K562 (cell line): ENCODE measurements at regions not wholly inside any gene's neighbourhood (a gene's known extent, or its start where the extent isn't known, plus 50 kb on each side); places are given as distances from the start of the nearest gene placed in this dataset.

Source experiments
- DMBX1 ChIP-seq: fragments of 250-450 bp; sonication (Bioruptor Pico); IDR thresholded peaks from 2 replicates; pipeline ENCODE4 v1.8.0; 2022; ENCODE audit warnings: inconsistent platforms, mild to moderate bottlenecking, moderate library complexity, borderline replicate concordance
- FIP1L1 ChIP-seq: fragments of 200-400 bp; formaldehyde crosslinking; IDR thresholded peaks from 2 replicates; pipeline ENCODE4 v1.6.1; 2018; ENCODE audit warnings: mild to moderate bottlenecking, low read depth, low read length; ENCODE audit not compliant: poor library complexity, severe bottlenecking
- FOXM1 ChIP-seq, 2 experiments: fragments of 450-650 bp in 1 of 2; sonication (generic) in 1 of 2; formaldehyde crosslinking in 1 of 2; IDR thresholded peaks; 2 replicates each; pipeline versions ENCODE4 v1.6.1 to v1.9.0; 2017 to 2022; ENCODE audit warnings: low read depth in 2 of 2, mild to moderate bottlenecking in 2 of 2, missing genetic modification reagents in 1 of 2, moderate library complexity in 1 of 2
- FOXO4 ChIP-seq: fragments of 450-650 bp; formaldehyde crosslinking; IDR thresholded peaks from 2 replicates; pipeline ENCODE4 v1.4.0; 2020; ENCODE audit warnings: mild to moderate bottlenecking, moderate library complexity
- GABPA ChIP-seq: fragments of 200-800 bp; sonication (Bioruptor generic); conservative IDR thresholded peaks from 2 replicates; pipeline ENCODE4 v1.6.1; 2016; ENCODE audit warnings: low read depth, missing genetic modification characterization, missing compliant biosample characterization
- GTF3C2 ChIP-seq: IDR thresholded peaks from 3 replicates; pipeline ENCODE4 v1.6.1; 2011; ENCODE audit warnings: borderline replicate concordance, mild to moderate bottlenecking, moderate library complexity; ENCODE audit not compliant: insufficient read length; ENCODE audit errors: extremely low read depth
- HDGF ChIP-seq: fragments of 450-650 bp; IDR thresholded peaks from 2 replicates; pipeline ENCODE4 v1.6.1; 2016
- NKRF ChIP-seq: fragments of 450-650 bp; IDR thresholded peaks from 2 replicates; pipeline ENCODE4 v1.6.1; 2016; ENCODE audit warnings: borderline replicate concordance
- NR1H2 ChIP-seq: sonication (generic); formaldehyde crosslinking; IDR thresholded peaks from 2 replicates; pipeline ENCODE4 v1.4.0; 2020; ENCODE audit warnings: mild to moderate bottlenecking, missing genetic modification reagents
- PCBP1 ChIP-seq: fragments of 200-400 bp; formaldehyde crosslinking; IDR thresholded peaks from 2 replicates; pipeline ENCODE4 v1.6.1; 2018; ENCODE audit warnings: mild to moderate bottlenecking, low read depth, low read length; ENCODE audit not compliant: poor library complexity, severe bottlenecking
- PYGO2 ChIP-seq: fragments of 450-650 bp; IDR thresholded peaks from 2 replicates; pipeline ENCODE4 v1.6.1; 2016; ENCODE audit warnings: mild to moderate bottlenecking, missing genetic modification characterization, moderate library complexity, missing compliant biosample characterization
- RBM22 ChIP-seq: fragments of 200-400 bp; formaldehyde crosslinking; IDR thresholded peaks from 2 replicates; pipeline ENCODE4 v1.6.1; 2018; ENCODE audit warnings: low read length, low read depth; ENCODE audit not compliant: poor library complexity, severe bottlenecking
- SIN3A ChIP-seq, 2 experiments: fragments of 150-350 bp in 1 of 2; IDR thresholded peaks; 2 replicates each; pipeline ENCODE4 v1.6.1; 2011 to 2016; ENCODE audit warnings: borderline replicate concordance in 2 of 2, low read depth in 2 of 2, low read length in 2 of 2, mild to moderate bottlenecking in 2 of 2, moderate library complexity in 2 of 2; ENCODE audit not compliant: control insufficient read depth in 1 of 2
- TAF7 ChIP-seq: fragments of 450-650 bp; IDR thresholded peaks from 2 replicates; pipeline ENCODE4 v1.6.1; 2016; ENCODE audit warnings: missing genetic modification characterization, missing compliant biosample characterization
- ZBTB17 ChIP-seq: fragments of 450-650 bp; formaldehyde crosslinking; IDR thresholded peaks from 2 replicates; pipeline ENCODE4 v1.4.0; 2020; ENCODE audit warnings: mild to moderate bottlenecking
- ZKSCAN1 ChIP-seq: fragments of 150-350 bp; IDR thresholded peaks from 2 replicates; pipeline ENCODE4 v1.6.1; 2016; ENCODE audit warnings: low read depth, low read length
- ZNF717 ChIP-seq: fragments of 250-450 bp; sonication (Bioruptor Pico); IDR thresholded peaks from 2 replicates; pipeline ENCODE4 v1.5.0; 2021
- TF ChIP-seq, protein P1 (sequence below): fragments of 450-650 bp; IDR thresholded peaks from one replicate; pipeline ENCODE4 v1.6.1; 2018; ENCODE audit warnings: mild to moderate bottlenecking, moderate library complexity; ENCODE audit not compliant: partially characterized antibody
- TF ChIP-seq, protein P2 (sequence below), 2 experiments: fragments of 450-650 bp; IDR thresholded peaks; 2 replicates each; pipeline ENCODE4 v1.6.1; 2016

GRCh38 chr7:12805957-12806356 is 118.5 kb downstream of the ARL4A start (continued):
- TF ChIP-seq, protein P1, sequence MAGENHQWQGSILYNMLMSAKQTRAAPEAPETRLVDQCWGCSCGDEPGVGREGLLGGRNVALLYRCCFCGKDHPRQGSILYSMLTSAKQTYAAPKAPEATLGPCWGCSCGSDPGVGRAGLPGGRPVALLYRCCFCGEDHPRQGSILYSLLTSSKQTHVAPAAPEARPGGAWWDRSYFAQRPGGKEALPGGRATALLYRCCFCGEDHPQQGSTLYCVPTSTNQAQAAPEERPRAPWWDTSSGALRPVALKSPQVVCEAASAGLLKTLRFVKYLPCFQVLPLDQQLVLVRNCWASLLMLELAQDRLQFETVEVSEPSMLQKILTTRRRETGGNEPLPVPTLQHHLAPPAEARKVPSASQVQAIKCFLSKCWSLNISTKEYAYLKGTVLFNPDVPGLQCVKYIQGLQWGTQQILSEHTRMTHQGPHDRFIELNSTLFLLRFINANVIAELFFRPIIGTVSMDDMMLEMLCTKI, result no peak
- TF ChIP-seq, protein P2, sequence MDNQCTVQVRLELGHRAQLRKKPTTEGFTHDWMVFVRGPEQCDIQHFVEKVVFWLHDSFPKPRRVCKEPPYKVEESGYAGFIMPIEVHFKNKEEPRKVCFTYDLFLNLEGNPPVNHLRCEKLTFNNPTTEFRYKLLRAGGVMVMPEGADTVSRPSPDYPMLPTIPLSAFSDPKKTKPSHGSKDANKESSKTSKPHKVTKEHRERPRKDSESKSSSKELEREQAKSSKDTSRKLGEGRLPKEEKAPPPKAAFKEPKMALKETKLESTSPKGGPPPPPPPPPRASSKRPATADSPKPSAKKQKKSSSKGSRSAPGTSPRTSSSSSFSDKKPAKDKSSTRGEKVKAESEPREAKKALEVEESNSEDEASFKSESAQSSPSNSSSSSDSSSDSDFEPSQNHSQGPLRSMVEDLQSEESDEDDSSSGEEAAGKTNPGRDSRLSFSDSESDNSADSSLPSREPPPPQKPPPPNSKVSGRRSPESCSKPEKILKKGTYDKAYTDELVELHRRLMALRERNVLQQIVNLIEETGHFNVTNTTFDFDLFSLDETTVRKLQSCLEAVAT (IDR thresholded peaks at IDR 0.05), result no peak
- TF ChIP-seq FOXM1 (IDR thresholded peaks at IDR 0.05; ENCODE audit: low read depth) (peak; percentile 7; the same call in 1 of the 2 replicates), FOXM1 (CRISPR knock-in tag; IDR thresholded peaks at IDR 0.05; ENCODE audit: low read depth) (no peak), NKRF (no peak), FIP1L1 (no peak), PCBP1 (no peak), SIN3A (IDR thresholded peaks at IDR 0.05; ENCODE audit: borderline replicate concordance in 2 of 2, control insufficient read depth in 1 of 2, low read depth in 2 of 2, low read length in 2 of 2) (no peak), HDGF (no peak), FOXO4 (CRISPR knock-in tag) (no peak), DMBX1 (peak; percentile 42; the same call in 1 of the 2 replicates), ZBTB17 (CRISPR knock-in tag) (0 out of 2 replicates have a peak, but pooled peaks have one; percentile 57), GTF3C2 (no peak), PYGO2 (tag) (no peak), ZKSCAN1 (no peak), RBM22 (no peak), NR1H2 (CRISPR knock-in tag) (no peak), TAF7 (no peak), GABPA (tag) (0 out of 2 replicates have a peak, but pooled peaks have one; percentile 46), ZNF717 (CRISPR knock-in tag) (no peak)
